ENCODE measurements at regions not wholly inside any gene's neighbourhood (a gene's known extent, or its start where the extent isn't known, plus 50 kb on each side); places are given as distances from the start of the nearest gene placed in this dataset.
A peak's percentile ranks its signal among the peaks of the same experiment; 100 is the strongest.
"Not testable (repeated sequence)": the region's sequence is repeated elsewhere in the genome, so short reads cannot be mapped to it uniquely, and the experiment has no call there.

DNA sequence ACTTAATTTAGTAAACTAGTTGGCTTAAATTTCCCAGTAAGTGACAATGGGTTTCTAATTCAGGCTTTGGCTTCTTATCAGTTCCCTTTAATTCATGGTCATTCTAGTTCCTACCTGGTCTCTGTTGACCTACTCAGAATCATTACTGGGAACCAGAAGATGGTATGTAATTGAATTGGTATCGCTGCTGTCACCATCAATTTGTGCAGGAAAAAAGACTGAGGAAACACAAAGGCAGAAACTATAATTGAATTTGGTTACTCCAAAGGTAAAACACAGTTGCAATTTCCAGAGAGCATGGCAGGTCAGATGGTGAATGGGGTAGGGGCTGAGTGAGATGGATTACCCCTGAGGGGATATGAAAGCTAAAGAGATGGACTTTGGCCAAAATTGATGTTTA lies 226.5 kb upstream of the GAP43 start:
- DNase-seq (ENCODE audit: low spot score), result no peak

- DNase-seq (ENCODE audit: low spot score), result no peak
These were observed 225.9 kb upstream of the GAP43 start for GRCh38 chr3:115397433-115397832.

DNA sequence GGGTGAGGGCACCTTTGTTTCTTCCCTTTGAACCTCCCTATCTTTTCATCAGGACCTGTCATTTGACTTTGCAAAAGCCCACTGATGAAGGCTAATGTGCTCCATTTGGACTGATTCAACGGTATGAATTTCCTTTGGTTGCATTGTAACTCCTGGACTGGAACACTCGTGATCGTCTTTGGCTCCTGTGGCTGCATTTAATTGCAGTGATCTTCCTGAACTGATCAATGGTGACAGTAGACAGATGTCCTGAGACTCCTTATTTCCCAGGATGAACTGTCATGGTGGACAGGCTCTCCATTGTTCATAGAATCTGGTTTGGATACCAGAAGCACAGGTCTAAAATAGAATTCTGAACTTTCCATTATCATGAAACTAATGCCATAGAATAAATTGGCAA lies 224.8 kb upstream of the GAP43 start:
- DNase-seq (ENCODE audit: low spot score), result no peak

GRCh38 chr3:115399750-115400149 lies 223.6 kb upstream of the GAP43 start:
- DNase-seq (ENCODE audit: low spot score), result peak; percentile 23

DNA sequence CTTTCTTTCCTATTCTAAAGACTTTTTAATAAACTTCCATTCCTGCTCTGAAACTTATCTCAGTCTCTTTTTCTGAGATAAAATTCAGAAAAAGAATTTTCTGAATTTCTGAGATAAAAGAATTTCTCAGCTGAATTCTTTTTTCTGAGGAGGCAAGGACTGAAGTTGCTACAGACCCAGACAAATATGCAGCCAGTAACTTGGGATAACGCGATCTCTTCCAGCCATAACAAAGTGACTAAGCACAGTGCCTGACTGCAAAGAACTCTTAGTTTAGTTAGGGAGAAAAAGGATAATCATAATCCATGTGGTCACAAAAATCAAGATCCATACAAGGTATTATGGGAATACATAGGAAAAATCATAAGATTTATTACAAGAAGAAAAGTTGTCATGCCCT lies 222.0 kb upstream of the GAP43 start:
- no peak for DNase-seq (ENCODE audit: low spot score)

- DNase-seq (ENCODE audit: low spot score), result no peak
These were observed 221.3 kb upstream of the GAP43 start for GRCh38 chr3:115401851-115402501.

DNA sequence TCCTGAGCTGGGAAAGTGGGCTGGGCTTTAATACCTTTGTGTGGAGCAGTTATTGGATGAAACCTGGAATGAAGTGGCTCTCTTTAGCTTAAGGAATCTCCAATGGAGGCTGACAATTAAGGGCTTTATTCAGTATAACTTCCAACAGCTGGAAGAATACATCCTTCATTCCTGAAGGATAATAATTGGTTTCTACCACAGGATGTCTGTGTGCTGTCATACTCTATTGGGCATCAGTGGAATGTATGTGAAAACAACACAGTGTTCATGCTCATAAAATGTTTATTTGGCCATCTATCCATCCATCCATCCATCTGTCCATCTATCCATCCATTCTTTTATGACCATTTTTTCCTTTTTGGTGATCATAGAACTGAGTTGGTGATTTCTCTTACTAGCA lies 220.7 kb upstream of the GAP43 start:
- DNase-seq (ENCODE audit: low spot score), result no peak

GRCh38 chr3:115403786-115404185 lies 219.5 kb upstream of the GAP43 start:
- DNase-seq (ENCODE audit: low spot score), result no peak

DNA sequence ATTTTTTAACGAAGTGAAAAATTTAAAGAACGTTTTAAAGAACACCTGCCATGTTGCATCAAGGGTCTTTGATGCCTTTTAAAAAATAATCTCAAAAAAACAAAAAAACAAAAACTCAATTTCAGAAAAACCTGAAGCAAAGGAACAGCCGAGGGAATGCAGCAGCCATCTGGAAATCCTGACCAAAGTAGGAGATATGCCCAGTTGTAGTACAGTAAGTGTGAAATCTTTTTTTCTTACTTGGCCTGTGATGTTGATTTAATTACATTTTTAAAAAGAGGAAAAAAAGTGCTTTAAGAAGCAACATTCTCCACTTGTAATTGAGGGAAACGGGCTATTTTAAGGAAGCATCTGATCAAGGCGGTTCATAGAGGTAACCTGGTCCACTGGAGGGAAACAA lies 213.7 kb upstream of the GAP43 start:
- DNase-seq (ENCODE audit: low spot score), result no peak

GRCh38 chr3:115414610-115415009 lies 208.7 kb upstream of the GAP43 start:
- DNase-seq (ENCODE audit: low spot score), result not testable (repeated sequence)

DNA sequence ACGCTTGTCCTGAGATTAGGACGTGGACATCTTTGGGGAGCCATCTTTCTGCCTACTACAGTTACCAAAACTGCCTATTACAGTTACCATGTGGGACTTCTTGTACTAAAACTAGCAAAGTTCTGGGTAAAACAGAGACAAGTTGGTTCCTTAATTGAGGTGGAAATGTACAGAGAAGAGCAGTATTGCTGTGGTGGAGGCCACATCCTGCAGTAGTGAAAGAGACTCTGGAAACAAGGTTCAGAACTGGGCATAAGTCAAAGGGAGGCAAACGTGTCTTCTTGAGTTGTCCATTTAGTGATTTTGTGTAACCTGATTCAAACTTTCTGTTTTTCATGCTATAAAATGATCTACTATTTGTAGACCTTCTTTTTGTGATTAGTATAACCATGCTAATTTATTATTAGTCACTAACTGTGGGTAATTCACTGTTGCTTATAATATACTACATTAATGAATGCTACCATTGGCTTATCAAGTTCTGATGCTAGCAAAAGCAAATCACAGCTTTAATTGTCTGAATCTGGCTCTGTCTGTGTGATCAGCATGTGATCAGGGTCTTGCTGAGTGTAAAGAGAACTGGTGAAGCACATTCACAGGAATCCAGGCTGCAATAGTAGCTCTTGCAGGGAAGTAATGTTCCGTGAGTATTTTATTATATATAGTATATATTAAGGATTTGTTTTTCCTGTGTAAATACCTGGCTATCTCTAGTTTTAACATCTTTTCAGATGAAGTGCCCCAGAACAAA lies 207.9 kb upstream of the GAP43 start:
- no peak for DNase-seq (ENCODE audit: low spot score)

- DNase-seq (ENCODE audit: low spot score), result no peak
These were observed 204.7 kb upstream of the GAP43 start for GRCh38 chr3:115418583-115418982.

DNA sequence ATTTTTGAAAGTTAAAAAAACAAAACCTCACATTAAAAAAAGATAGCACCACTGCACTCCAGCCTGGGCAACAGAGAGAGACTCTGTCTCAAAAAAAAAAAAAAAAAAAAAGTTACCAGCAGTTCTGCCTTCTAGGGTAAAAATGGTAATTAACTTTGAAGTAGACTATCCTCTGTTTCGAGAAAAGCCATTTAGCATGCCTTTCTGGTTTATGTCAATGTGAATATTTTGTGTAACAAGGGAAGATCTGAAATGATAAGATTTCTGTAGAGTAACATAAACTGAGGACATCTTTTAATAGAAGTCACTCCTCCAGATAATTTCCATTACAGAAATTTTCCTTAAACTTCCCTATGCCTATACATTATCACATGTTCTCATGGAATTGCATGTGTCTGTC lies 203.2 kb upstream of the GAP43 start:
- DNase-seq (ENCODE audit: low spot score), result no peak

DNA sequence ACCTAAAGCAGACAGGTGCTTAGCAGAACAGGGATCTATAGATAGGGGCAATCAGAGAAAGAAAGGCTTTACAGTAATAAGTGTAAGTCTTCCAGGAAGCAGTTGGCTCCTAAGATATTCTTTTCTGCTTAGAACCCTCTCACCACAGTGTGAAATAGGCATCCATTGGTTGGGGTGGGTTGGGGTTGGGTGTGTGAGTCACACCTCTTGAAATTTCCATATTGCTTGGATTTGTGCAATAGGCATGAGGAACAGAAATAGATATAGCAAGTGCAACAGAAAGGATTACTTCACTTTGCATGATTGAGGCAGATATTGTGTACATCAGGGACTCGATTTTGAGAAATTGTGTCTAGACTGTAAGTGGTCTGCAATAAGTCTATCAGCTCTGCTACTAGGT lies 200.1 kb upstream of the GAP43 start:
- DNase-seq (ENCODE audit: low spot score), result no peak

DNA sequence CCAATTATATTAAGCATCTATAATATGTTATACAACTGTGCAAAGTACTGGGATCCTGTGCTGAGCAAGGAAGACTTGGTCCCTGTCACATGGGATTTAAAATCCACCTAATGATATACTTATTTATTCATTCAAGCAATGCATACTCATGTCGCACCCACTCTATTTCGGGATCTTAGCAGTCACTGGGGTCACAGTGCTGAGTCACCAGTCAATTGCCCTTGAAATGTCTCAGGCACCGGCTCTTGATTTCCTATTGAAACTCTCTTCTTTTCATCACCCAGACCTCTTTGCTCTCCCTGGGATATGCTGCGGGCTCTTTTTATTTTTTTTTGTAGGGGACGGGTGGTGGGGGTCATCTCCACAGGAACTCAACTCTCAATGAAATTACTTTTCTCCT lies 194.5 kb upstream of the GAP43 start:
- DNase-seq (ENCODE audit: low spot score), result no peak

GRCh38 chr3:115436767-115437301 lies 186.5 kb upstream of the GAP43 start:
- DNase-seq (ENCODE audit: low spot score), result peak; percentile 26

GRCh38 chr3:115438799-115439198 lies 184.5 kb upstream of the GAP43 start:
- no peak for DNase-seq (ENCODE audit: low spot score)

DNA sequence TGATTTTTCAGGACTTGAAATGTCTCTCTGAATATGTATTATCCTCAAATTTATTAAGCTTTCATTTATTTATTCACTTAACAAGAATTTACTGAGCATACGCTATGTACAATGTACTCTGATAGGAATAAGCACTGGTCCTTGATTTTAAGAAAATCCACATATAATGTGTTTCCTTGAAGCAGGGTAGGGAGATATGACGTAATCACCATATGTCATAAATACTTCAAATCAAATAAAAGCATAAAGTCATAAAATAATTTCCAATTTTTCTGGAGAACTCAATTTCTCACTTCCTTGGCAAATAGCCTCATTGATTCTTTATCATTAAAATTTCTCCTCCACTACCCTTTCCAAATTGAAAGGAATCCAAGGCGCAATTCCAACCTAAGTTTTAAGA lies 177.8 kb upstream of the GAP43 start:
- DNase-seq (ENCODE audit: low spot score), result no peak

- DNase-seq (ENCODE audit: low spot score), result no peak
These were observed 174.5 kb upstream of the GAP43 start for GRCh38 chr3:115448851-115449250.

- DNase-seq (ENCODE audit: low spot score), result no peak
These were observed 173.3 kb upstream of the GAP43 start for GRCh38 chr3:115450036-115450435.

GRCh38 chr3:115464036-115464435 lies 159.3 kb upstream of the GAP43 start:
- no peak for DNase-seq (ENCODE audit: low spot score)

- DNase-seq (ENCODE audit: low spot score), result no peak
These were observed 153.7 kb upstream of the GAP43 start for GRCh38 chr3:115469649-115470048.

- no peak for DNase-seq (ENCODE audit: low spot score)
These were observed 153.1 kb upstream of the GAP43 start for GRCh38 chr3:115470254-115470653.
